ENCODE measurements at regions not wholly inside any gene's neighbourhood (a gene's known extent, or its start where the extent isn't known, plus 50 kb on each side); places are given as distances from the start of the nearest gene placed in this dataset.

DNA sequence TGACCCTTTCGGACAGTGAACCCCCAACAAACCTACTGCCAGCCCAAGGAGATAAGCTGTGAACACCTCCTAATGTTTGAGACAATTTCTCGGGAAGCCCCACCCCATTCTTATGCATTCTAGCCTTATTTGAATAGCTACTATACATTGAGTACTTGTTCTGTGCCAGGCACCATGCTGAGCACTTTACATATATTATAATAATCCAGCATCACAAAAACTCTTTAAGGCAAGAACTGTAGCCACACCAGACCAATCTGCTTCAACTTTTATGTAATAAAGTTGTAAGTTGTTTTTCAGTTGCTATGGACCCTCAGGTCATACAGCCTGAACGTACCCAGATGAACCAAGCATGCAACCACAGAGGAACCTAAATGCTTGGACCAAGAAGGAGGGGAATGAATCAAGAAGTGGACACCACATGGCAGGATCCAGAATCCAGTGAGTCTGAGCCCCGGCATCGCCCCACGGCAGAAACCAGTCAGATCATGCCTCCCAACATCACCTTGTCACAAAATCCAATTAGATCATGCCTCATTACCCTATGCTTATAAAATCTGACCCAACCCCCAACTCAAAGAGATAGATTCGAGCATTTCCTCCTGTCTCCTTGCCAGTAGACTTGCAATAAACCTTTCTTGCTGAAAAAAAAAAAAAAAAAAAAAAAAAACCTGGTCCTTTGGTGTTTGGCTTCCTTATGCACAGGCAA is 225.0 kb downstream of the QDPR start:
- no peak for DNase-seq

DNA sequence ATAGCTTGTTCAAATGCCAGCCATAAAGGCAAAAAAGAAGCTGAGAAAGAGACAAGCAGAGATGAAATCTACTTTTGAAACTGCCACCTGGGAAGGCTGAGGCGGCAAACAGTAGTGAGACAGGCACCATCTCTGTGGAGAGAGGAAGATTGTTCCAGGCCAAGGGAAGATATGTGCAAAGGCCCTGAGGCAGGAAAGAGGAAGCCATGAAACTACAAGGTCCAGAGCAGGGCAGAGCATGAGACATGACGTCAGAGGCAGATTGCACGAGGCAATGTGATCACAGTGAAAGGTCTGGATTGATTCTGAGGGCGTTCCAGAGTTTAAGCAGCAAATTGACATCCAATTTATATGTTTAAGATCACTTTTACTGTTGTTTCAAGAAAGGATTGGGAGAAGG is 226.1 kb downstream of the QDPR start:
- no peak for DNase-seq

DNA sequence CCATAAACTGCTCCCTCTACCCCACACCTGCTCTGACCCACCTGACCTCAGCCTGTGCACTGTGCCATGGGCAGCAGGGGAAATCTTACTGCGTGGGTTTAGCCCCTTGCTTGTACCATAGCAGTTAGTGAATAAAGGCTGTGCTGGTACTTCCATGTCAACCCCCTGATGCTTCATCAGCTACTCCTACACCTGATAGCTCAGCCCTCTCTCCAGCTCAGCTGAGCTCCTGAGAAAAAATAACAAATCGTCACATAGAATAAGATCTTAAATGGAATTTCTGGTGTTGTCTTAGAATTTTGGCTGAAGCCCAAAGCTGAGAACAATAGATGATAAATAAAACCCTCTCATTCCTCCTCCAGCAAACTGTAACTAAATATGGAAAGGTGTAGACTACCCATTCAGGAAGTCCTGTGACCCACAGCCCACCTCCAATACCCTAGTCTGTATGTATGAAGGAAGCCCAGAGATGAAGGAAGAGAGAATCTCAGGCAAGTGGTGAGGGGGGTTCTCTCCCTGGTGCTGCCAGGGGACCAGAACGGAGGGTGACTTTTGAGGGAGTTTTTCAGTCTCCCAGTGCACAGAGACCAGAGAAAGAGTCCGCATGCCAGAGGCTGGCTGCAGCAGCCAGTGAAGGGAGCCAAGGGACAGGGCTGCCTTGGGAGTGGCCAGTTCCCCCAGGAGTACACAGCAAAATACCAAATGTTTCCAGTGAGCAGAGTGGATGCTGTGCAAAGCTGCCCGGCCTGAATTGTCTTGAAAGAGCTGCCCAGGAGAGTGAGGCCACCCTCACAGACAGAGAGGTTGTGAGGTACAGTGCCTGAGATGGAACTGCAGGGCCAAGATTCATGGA is 227.3 kb downstream of the QDPR start:
- no peak for DNase-seq

DNA sequence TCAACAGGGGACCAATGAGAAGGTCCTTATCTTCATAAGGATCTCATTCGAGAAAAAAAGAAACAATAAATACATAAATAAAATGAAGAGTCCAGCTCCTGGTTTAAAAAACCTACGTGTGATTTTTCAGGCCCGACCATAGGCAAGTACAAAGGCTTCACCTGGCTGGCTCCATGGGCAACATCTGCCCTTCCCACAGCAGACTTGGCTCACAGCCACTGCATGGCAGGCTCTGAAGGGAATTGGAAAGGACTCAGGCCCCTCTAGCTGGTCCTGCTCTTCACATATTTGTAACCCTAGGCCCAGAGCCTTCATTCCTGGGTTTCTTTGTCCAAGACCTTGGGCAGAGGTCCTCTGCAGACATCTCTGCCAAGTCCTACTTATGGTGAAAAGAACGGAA is 228.1 kb downstream of the QDPR start:
- DNase-seq = no peak

DNA sequence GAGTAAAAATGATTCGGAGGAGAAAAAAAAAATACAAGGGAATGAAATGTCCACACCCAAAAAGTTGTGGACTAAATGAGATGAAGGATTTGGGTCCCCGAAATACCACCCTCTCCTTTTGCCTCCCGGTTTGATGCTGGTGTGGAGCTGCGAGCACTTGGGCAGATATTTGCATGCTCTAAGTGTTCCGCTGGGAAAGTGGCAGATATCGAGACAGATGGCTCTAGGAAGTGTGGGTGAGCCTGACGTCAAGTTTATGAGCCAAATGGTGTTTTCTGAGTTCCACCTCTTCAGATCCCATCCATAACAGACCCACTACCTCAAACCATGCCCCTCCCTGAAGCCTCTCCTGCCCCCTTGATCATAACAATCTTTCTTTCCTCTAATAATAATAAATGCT is 228.6 kb downstream of the QDPR start:
- DNase-seq = no peak

DNA sequence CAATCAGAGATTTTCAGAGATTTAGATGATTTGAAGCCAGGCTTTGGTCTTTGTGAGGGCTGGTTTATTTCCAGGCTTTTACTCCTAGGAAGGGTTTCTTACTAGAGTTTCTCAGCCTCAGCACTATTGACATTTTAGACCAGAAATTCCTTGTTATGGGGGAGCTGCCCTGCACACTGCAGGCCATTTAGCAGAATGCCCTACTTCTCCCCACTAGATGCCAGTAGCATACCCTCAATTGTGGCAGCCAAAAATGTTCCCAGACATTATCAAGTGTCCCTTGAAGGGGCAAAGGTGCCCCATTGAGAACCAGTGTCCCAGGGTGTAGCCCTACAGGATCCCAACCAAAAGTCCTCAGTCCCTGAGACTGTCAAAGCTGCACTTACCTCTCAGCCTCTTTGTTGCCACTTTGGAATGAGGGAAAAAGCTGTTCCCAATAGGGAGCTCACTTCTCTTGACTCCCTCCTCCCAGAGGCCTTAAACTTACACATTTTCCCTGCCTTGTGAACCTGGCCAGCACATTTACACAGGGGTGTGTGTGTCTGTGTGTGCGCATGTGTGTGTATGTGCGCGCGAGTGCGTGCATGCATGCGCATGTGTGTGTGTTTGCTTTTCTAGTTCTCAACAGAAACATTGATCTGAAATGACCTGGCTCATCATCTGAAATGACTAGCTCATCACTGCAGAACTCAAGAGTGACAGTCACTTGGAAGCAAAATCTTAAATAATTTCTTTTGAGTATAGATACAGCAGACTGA is 231.4 kb downstream of the QDPR start:
- no peak for DNase-seq

DNA sequence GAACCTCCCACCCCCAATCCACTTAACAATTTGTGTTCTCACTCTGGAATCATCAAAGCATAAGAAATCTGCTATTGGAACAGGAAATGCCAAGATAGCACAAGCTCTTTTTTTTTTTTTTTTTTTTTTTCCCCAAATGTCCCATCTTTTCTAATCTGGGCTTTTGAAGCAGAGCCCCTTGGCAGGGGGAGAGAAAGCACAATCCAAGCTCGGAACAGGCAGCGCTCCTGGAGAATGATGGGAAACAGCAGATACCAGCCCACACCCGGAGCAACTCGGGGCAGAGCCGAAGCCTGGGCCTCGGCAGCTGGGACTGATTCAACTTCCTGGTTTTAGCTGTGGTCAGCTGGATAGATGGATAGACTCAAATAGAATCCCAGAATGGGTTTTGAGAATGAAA is 235.1 kb downstream of the QDPR start:
- DNase-seq = peak; percentile 20

DNA sequence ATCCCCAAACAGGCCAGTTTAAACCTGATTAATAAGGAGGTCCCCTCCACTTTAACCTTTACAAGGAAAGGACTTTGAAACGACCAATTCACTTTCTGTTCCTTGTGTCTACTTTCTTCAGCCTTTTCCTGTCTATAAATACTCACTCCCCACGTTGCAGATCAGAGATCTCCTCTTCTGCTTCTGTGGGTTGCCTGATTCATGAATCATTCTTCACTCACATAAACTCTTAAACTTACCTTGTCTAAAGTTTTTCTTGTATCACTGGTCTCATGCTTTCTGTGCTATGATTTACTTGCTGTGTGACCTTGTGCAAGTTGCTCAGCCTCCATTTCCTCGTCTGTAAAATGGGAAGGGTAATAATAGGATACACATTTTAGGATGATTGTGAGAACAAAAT is 236.1 kb downstream of the QDPR start:
- DNase-seq = peak; percentile 11

DNA sequence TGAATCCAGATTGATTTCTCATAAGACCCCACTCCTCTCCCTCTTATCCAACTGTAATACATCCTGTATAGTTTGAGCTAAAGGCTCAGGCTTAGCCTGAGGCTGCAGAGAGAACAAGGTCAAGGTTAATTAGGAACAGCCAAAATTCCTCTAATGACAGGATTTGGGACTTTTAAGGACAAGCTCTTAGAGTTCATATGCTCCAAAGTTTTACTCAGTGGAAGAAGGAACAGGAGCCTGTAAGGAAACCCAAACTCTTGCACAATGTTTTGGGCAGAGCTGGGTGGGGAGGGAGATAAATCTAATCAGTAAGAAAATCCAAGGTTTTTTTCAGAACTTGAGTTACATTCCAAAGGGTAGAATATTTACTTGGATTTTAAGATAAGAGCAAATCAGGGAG is 238.8 kb downstream of the QDPR start:
- no peak for DNase-seq

DNA sequence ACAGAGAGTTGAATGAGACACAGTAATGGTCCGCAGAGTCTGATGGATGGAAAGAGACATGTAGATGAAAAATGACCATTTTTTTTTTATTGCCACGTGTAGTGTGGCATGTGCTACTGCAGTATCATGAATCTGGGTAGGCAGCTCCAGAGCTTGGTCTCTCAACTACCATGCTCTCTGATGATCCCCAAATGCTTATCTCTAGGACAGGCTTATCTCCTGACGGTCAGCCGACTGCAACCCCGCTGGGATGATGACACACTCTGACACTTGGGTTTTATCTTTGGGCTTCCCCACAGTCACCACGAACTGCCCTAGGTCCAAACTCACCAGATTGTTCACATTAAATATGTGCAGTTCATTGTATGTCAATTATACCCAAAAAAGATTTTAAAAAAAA is 239.7 kb downstream of the QDPR start:
- DNase-seq = no peak

DNA sequence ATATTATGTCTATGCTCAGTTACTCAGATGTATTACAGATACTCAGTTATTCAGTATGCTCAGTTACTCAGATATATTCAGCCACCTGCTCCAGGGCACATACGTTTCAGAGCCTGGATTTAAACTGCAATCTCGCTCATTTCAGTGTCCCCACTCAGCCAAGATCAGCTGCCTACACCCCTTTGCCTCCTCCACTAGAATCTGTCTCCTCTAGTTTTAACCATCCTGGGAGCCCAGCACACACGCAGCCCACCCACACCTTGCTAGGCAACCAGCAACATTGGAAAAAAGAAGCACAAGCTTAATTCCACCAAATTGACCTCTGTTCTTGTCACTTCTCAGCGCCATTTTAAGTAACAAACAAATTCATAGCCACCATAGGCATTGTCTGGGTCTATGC is 246.2 kb downstream of the QDPR start:
- DNase-seq = no peak

DNA sequence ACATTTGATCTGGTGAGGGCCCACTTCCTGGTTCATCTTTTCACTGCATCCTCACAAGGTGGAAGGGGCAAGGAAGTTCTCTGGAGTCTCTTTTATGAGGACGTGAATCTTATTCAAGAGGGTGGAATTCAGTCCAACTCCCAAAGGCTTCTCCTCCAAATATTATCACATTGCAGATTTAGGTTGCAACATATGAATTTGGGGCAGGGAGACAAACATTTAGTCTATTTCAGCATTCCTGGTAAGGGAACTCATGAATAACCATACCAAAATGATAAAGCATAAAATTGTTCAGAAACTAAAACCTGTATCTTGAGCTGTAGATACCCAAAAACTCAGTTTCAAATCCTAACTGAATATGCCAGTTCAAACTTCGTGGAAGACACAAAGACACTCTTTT is 246.8 kb downstream of the QDPR start:
- no peak for DNase-seq

DNA sequence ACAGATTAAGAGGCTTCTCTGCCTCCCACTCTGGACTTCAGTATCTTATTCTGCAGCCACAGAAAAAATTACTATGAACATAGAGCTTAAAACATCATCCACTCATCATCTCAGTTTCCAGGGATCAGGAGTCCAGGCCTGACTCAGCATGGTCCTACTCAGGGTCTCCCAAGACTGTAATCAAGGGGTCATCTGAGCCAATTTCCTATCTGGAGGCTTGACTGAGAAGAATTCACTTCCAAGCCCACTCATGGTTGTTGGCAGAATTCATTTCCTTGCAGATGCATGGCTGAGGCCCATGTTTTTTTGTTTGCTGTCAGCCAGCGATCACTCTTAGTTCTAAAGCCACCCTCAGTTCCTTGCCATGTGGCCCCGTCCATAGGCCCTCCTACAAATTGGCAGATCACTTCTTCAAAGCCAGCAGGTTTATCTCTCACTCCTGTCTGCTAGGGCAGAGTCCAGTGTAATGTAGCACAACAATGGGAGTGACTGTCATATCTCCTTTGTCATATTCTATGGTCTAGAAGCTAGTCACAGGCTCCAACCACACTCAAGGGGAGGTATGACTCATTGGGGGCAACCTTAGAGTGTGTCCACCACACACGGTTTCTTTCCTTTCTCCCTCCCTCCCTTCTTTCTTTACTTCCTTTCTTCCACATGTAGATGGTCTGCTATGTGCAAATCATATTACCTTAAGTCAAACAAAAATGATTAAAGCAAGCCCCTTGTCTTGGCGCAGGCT is 251.6 kb downstream of the QDPR start:
- DNase-seq = no peak

DNA sequence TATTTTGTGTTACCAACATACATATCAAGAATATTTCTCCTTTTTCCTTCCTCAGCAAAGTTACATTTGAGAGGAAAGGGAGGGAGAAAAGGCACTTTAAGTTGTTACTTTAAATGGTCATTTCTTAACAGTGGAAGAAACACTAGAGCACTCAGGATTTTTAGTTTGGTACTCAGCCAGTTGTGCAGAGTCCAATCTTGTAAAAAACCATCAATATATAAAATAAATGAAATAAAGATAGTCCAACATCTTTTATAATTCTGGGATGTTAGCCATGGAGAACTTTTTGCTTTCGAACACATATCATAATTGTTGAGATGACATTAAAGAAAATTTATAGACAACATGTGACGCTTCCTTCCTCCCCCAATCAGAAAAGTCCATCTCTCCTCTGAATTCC is 253.8 kb downstream of the QDPR start:
- no peak for DNase-seq

DNA sequence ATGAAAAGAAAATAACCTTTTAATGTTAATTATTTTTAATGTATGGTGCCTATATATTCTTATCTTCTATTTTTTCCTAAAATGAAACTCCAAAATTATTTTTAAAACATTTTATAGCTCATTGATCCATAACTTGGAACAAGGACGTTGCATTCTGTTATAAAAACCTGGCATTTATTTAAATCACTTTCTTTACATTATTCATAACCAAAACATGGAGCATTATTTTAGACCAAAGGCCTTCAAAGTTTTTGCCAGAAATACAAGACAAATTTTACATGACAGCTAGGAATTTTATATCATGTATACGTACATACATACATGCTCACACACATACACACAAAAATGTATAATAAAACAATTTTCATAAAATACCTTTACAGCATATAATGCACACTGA is 259.8 kb downstream of the QDPR start:
- DNase-seq = no peak

DNA sequence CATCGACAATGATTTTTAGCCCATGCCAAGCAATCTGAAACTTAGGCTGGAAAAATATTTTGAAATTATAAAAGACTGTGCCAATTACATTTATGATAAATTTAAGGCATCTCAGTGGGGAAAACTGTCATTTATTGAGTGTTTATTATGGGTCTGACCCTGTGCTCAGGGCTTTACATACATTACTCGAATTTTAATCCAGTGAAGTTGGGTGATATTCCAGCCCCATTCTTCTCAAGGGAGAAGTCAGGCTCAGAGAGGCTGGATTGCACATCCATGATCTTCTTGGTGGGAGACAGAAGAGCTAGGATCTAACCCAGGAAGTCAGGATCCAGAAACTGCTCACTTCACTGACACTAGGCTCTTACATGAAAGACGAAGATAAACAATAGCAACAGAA is 260.8 kb downstream of the QDPR start:
- DNase-seq = no peak

DNA sequence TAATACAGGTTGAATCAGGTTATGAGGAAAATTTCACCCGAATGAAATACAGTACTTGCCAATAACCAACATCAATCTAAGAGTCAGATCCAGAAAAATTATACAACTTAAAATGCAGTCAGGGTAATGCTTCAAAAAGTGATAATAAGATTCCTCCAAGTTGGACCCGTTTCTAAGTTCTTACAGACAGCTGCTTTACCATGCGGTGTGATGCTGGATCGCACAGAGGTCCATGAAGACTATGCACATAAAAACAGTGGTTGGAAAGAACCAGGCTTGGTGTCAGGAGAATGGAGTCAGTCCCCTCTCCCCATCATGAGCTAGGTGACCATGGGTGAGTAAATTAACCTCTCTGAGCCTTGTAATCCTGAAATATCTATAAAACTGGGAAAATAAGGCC is 261.3 kb downstream of the QDPR start:
- DNase-seq = no peak

DNA sequence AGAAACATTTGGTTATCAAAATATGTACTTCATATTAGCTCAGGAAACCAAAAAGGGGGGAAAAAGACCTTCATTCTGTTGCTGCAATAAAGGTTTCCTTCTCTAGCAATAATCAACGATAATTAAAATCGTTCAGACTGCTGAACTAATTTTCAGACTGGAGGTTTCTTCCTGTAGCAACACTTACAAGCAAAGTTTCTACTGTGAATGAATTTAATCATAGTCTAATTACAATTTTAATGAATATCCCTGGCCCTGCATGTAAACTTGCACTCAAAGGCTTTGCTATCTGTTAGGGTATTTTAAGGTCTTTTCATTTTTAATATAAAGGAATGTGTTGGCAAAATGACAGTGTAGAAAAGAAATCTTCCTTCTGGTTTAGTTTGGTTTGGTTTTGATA is 265.2 kb downstream of the QDPR start:
- DNase-seq = no peak

DNA sequence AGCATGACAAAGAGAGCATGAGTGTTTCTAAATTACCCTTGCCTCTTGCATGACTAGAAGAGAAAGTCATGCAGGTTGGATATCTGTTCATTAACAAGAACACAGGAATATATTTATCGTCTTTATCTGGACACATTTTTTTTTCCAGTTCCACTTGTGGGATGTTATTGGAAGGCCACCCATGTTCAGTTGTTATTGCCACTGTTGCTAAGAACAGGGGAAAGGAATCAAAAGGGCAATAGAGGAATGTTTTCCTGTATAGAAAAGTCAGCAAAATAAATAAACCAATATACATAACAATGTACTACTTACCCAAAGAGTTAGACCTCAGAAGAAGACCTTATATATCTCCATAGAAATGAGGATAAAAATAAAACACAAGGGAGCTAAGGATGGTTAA is 270.1 kb downstream of the QDPR start:
- DNase-seq = no peak

DNA sequence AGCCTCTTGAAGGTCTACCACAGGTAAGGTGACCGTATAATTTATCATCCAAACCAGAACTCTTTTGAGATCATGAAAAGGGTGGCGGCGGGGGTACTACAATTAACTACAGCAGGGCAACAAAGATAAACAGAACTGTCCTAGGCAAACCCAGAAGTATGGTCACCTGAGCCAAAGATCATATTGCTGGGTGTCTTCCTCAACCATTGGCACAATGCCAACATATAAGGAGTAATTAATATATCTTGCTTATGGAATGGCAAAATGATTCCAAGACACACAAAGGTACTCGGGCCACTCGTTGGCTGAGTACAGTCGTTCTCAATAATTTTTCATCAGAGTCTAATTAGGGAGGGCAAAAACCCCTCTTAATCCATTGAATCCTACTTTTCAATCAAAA is 273.3 kb downstream of the QDPR start:
- DNase-seq = no peak

DNA sequence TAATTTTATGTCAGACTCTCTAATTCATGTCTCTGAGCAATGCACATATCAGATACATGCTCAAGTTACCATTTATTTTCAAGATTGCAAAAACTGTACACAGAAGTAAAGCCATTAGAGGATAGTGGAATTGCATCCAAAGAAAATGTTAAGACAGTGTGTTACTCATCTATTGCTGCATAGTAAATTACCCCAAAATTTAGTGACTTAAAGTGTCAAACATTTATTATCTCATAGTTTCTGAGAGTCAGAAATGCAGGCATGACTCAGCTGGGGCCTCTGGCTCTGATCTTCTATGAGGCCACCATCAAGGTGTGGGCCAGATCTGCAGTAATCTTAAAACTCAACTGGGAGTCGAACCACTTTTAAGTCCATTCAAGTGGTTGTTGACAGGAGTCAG is 275.2 kb downstream of the QDPR start:
- no peak for DNase-seq

DNA sequence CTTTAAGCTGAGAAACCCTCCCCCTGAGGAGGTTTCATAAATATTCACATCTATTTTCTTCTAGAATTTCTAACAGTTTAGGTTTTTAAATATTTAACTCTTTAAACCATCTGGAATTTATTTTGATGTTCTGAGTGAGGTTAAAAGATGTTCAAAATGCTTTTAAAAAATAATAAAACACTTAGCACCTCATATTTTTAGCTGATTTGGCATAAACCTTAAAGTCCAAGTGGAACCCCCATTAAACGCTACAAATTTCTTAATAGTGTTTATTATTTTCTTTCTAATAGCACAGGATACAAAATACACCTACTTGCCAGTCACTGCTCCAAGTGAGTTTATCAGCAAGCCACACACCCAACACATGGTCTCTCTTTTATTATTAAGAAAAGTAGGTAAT is 277.2 kb downstream of the QDPR start:
- DNase-seq = no peak

DNA sequence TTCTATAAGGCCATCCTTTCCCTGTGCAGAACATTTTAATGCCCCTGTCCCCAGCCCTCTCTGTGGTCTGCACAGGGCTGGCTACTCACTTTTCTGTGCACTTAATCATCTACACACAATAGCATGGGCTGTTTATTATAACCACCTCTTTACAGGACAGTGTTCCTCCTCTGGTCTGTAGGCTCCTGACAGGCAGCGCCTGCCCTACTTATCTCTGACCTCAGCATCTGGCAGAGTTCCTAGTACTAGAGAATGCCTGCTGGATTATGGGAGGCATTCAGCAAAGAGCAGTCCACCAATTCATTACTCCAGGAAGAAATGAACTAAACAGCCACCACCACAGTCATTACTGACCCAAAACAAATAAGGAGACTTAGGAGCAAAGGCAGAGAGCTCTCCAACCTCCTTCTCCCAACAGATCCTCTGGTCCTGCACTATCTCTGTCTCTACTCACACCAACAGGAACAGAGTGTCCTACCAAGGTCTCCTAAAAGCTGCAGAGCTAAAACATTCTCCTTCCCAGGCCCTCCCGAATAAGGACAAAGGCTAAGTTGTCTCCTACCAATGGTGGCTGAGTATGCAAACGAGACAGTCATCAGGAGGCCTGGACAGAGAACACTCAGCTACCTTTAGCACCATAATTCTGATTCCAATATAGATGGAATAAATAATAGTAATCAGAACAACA is 279.2 kb downstream of the QDPR start:
- no peak for DNase-seq
